ENCODE measurements at regions not wholly inside any gene's neighbourhood (a gene's known extent, or its start where the extent isn't known, plus 50 kb on each side); places are given as distances from the start of the nearest gene placed in this dataset.
A peak's percentile ranks its signal among the peaks of the same experiment; 100 is the strongest.
"Not testable (repeated sequence)": the region's sequence is repeated elsewhere in the genome, so short reads cannot be mapped to it uniquely, and the experiment has no call there.

DNA sequence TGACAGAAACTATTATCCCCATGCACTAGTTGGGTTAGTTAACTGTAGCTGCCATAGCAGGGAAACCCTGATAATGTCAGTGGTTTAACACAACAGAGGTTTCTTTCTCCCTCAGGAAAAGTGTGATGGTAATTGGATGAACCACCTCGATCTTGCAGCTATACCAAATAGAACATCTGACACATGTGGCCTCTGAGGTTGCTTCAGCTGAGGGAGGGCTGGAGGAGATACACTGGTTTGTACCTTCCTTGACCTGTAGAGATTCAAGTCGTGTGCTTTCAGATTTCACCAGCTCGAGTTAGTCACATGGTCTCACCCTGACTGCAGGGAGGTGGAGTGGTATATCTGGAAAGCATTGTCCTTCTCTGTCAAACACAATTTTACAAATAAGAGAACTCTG is 147.2 kb upstream of the SFRP2 start:
- DNase-seq (ENCODE audit: low read depth in 2 of 2): no peak

DNA sequence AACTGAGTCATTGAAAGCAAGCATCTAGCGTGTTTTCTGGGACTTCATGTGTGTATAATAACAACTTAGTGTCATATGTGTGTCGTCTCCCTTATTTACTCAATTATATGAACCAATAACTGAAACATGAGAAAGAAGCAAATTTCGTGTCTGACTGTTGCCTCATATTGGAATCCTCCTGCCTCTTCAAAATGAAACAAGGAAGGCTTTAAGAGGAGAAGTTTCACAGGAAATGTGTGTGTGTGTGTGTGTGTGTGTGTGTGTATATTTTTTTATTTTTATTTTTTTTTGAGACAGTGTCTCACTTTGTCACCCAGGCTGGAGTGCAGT is 145.8 kb upstream of the SFRP2 start:
- DNase-seq (ENCODE audit: low read depth in 2 of 2): no peak

DNA sequence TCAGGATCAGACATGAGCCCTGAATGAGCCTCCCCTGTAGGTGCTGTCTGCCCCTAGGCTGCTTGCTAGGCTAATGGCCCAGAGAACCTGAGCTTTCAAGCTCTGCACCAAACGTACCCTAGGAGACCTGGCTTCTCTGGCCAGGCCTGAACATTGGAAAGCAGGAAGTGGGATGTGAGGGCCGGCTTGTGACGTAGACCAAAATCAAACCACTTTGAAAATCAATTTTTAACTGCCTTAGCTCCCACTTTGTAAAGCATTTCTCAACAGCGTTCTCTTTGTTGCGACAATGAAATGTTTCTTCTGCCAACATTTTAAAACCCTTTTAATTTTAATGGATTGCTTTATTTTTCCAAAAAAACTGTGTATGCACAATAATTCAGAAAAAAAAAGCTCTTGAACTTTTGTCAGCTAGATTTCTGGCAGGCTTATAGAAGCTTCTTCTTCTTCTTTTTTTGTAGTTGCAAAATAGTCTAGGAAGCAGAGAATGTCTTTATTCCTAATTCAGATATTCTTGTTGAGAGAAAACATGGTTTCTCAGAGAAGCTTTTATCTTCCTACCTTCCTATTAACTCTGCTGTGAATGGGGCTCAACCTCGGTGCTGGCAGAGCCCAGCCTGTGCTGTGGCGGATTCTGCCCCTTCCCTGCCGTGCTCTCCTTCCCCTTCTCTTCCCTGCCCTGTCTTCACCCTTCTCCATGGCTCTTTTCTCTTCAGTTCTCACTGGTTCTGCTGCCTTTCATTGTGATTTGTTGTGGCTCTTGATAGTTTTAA is 145.2 kb upstream of the SFRP2 start:
- no peak for DNase-seq (ENCODE audit: low read depth in 2 of 2)

DNA sequence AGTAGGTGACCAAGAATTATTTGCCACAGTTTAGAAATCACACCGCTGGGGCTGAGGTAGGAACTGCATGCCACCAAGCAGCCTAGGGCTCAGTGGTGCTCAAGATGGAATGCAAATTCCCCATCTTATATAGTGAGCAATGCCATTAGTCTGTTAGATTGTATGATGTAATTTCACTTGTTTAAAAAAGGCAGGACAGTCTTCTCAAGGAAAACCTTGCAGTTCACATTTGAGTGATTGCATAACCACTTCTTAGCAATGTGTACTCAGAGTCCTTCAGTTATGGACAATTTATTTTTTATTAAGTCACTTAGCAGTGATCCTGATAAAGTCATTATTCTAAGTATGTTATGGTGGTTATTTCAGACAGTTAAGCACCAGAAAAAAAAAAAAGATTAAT is 142.9 kb upstream of the SFRP2 start:
- DNase-seq (ENCODE audit: low read depth in 2 of 2): no peak

DNA sequence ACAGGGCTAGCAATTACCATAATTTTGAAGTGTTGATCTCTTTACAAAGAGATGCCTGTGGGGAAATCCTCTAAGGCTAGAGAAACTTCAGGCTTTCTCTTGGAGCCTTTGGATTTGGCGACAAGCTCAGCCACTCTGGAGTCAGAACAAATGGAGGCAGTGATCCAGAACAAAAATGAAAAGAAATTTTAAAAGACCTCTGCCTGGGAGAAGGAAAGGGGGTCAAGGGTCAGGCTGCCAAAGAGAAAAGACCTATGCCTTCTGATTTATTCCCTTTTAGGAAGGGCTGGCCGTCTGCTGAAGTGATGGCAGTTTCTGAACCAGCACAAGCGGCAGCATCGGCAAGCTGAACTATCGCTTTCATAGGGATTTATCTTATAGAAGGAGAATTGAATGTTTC is 140.8 kb upstream of the SFRP2 start:
- no peak for DNase-seq (ENCODE audit: low read depth in 2 of 2)

DNA sequence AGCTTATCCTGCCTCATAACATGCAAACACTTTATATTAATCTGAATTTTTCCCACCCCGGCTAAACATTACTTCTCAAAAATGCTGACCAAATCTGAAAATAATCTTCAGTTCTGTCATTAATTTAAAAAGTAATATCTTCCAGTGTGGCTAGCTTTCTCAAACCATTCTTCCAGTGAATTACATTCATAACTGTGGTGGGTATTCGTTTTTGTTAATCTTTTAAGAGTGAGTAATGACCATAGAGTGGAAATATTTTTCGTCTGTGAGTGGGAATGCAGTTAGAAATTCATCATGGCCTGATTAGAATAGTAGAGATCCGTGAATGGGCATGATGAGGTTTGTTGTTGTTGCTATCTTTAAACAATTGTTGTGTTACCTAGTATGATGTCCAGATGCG is 138.6 kb upstream of the SFRP2 start:
- DNase-seq (ENCODE audit: low read depth in 2 of 2): no peak

DNA sequence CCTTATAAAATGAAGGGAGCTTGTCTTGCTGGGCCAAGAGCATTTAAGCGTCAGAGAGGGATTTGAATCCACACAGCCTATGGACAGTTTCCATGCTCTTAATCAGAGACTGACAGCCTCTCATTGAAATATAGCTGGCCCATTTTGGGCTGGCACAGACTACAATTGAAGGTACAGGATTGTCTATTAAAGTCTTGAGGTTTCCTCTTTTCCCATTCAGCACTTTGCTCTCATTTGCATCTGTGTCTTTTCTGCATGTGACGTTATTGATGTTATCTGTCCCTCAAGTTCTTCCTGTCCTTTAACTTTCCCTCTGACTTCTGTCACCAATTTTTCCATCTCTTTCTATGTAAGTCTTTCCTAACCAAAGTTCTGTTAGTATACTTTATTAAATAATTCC is 133.3 kb upstream of the SFRP2 start:
- DNase-seq (ENCODE audit: low read depth in 2 of 2): no peak

DNA sequence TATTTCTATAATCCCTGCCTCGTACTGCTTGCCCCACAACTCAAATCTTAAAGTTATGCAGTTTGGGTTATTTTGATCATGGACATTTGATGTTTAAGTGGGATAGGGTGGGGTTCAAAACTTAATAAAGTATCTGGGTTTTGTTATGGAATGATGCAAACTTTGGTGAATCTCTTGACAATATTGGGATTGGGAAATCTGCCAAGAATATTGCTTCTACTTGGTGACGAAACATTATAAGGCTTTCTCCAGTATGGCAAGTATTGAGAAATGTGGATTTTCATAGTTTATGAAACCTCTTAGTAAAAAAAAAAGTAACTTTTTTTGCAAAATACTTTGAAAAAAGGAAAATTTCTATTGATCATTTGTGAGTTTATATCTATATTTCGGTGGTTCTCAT is 130.8 kb upstream of the SFRP2 start:
- DNase-seq (ENCODE audit: low read depth in 2 of 2): no peak

DNA sequence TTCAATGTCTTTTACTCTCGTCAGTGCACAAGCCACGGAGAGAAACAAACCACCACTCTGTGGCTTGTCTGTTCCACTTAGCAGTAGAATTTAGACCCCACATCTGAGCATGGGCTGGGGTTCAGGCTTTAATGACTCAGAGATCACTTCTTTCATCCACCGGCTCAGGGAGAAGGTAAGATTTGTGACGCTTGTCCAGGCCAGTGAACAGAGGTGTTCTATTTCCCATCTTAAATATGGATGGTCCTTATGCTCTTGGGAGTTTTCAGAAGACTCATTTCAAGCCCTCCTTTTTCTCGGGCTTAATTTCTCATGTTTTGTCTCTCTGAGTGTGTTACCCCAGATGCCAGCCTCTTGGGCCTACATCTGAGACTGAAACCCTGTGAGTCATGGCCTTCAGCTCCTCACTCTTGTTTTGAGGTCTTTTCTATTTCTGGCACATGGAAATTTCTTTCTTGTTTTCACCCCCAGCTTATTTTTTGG is 127.4 kb upstream of the SFRP2 start:
- peak; percentile 25 to 41 for DNase-seq (ENCODE audit: low read depth in 2 of 2)

DNA sequence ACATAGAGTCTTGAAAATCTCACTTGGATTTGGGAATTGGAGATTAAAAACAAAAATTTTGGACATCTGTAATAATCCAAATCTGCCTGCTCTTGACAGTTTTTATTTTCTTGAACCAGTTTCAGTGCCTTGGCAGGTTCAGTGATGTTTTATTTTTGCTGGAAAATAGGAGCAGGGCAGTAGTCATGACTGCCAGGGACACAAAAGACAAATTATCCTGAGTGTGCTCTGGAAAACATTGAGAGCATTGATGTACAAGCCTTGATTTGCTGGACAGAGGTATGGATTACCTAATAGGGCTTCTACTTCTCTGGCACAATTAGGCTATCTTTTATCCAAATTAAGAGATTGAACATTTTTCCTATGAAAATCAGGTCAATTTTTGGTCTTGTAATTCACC is 123.4 kb upstream of the SFRP2 start:
- no peak for DNase-seq (ENCODE audit: low read depth in 2 of 2)

DNA sequence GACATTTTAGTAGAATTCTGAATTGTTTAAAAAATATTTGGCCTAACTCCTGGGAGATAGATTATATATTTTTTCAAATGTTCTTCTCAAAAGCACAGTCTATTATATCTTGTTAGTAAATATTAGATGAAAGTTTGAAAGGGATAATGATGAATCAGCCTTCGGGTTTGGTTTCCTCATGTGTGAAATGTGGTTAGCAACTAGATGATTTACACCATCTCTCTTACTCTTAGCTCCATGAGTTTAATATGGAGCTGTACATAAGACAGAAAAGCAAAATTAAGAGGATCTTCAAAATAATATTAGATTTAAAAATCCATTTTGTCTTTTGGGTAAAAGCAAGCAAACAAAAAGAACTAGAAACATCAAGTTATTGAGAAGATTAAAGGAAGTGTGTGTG is 120.8 kb upstream of the SFRP2 start:
- DNase-seq (ENCODE audit: low read depth in 2 of 2): no peak

DNA sequence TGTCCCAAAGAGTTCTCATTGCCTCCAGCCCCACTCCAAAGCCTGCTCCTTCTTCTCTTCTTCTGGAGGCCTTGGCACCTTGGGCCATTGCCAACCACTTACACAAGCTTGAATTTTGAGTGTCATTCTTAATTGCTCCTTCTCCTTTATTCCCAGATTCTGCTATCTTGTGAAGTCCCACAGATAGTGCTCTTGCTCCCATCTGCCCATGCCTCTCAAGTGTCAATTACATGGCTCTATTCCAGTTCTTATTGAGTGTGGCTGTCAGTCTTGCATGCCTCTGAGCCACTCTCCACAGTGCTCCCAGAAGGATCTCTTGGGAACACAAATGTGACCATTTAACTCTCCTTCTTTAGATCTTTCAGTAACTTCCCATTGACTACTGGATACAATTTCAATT is 117.3 kb upstream of the SFRP2 start:
- DNase-seq (ENCODE audit: low read depth in 2 of 2): no peak

DNA sequence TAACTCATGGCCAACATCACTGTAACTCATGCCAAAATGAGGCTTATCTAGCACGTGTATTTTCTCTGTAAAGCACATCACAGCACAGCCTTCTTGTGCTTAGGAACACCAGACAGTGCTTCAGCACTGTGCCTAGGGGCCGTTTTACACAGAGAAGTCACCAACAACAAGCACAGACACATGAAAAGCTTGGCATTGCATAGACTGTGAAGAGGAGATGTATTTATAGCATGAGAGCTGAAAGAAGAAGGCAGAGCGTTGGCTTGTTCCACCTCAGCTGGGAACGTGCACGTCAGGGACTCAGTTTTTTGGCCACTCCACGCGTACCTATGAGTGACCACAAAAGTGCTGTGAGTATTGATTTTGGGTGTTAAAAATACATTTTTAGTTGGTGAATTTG is 116.3 kb upstream of the SFRP2 start:
- no peak for DNase-seq (ENCODE audit: low read depth in 2 of 2)

DNA sequence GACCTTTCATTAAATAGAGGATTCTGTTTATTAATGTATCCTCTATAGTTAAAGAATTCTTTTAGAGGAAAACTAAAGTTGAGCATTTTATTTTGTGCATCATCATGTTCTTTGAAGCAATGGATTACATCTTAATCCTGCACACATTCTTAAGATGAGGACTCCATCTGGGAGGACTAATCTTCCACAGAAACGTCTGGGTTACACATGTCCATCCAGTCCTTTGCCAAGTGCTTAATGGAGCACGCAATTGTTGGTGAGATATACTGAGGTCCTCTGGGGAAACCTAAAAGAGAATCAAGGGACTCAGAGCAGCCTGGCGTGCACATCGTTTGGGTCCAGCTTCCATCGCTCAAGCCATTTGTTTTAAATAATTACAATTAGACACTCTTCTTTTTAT is 115.1 kb upstream of the SFRP2 start:
- no peak for DNase-seq (ENCODE audit: low read depth in 2 of 2)

DNA sequence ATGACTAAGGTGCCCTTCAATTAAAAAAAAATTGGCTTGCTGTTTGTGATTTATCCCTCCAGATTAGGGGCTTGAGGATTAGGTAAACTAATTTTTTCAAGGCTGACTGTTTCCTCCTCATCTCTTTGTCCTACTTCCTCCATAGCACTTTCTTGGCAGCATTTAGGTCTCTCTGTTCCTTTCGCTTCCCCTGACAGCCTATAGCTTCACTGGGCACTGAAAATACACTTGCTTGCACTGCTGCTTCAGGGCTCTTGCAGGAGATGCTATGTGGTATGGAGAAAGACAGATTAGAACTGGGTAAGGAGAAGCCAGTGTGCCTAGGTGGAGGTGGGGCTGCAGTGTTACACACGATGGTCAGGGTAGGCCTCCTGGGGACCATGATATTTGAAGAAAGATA is 112.3 kb upstream of the SFRP2 start:
- DNase-seq (ENCODE audit: low read depth in 2 of 2): no peak

DNA sequence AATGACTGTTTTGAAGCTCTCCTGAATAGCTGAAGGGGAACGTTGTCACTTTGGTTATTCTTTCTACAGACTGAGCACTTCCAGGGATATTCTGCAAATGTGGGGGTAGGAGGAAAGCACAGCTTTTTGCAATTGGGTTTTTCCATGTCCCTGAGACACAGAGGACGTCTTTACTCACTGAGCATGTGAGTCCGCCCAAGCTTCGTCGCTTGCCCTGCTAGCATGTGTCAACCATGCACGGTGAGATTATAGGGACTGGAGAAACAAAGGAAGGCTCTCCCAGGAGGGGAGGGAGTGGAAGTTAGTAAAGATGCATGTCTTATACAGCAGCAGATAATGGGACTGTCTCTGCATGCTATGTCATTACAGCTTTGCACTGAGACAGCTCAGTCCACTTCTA is 111.5 kb upstream of the SFRP2 start:
- no peak for DNase-seq (ENCODE audit: low read depth in 2 of 2)

DNA sequence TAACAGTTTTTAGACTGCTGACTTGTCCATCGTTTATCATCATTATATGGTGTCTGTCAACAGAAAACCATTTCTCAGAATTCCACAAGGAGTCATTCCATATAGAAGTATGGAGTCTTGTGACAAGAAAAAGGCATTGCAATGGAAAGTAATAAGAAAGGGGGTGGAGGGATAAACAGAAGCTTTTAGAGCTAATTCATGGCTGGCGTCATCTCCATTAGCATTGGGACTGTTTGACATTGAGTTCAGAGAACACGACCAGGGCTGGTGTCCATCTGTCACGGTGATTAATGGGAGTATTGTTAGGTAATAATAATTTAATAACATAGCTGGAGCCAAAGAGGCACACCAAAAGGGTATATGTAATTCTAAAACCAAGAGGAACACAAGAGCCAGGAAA is 101.9 kb upstream of the SFRP2 start:
- DNase-seq (ENCODE audit: low read depth in 2 of 2): no peak

DNA sequence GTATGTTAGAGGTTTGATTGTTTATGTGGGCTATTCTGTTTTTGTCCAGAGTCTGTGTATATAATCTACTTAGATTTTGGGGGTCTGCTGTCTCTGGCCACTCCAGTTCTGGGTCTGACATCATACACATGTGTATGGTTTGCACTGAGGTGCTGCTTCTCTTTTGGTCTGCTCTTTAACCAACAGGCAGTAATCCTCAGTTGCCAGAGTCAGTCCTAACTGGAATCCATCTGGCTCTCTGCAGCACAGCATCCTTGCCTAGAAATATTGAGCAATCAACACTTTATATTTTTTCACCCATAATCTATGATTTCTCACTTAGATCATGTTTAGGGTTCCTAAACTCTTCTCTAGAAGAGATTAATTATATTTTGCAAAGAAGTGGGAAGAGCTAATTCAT is 98.3 kb upstream of the SFRP2 start:
- DNase-seq (ENCODE audit: low read depth in 2 of 2): no peak

DNA sequence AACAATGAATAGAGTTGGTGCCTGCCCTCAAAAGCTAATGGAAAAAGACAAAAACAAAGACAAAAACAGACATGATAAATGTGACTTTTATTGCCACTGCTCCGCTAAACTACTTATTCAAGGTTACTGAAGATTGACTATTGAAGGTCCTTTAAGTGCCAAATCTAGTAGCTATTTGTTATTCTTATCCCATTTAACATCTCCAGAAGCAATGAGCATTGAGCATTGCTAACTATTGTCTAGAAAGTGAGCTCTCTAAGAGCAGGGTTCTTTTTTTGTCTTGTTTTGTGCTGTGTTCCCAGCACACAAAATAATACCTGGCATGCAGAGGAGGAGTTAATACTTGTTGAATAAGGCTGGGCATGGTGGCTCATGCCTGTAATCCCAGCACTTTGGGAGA is 95.4 kb upstream of the SFRP2 start:
- DNase-seq (ENCODE audit: low read depth in 2 of 2): no peak

DNA sequence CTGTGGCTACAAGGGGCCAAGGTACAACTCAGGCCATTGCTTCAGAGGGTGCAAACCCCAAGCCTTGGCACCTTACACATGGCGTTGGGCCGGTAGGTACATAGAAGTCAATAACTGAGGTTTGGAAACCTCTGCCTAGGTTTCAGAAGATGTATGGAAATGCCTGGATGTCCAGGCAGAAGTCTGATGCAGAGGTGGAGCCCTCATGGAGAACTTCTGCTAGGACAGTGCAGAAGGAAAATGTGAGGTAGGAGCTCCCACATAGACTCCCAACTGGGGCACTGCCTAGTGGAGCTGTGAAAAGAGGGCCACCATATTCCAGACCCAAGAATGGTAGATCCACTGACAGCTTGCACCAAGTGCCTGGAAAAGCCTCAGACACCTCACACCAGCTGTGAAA is 92.1 kb upstream of the SFRP2 start:
- DNase-seq (ENCODE audit: low read depth in 2 of 2): no peak

DNA sequence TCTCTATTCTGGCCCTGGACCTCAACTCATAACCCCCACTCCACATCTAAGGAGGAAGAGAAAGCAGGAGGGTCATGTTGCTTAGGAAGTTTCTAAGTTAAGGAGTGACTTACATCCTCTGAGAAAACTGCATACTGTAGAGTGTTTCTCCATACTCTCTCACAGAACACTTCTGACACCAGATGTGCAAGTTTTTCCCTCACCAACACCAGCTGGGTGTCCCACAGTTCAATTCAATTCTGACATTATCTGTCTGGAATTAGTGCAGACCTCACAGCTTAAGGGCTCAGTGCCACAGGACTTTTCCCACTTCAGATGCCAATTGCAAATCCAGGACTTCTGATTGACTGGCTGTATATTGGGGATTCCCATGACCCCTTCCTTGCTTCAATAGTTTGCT is 89.0 kb upstream of the SFRP2 start:
- DNase-seq (ENCODE audit: low read depth in 2 of 2): no peak

DNA sequence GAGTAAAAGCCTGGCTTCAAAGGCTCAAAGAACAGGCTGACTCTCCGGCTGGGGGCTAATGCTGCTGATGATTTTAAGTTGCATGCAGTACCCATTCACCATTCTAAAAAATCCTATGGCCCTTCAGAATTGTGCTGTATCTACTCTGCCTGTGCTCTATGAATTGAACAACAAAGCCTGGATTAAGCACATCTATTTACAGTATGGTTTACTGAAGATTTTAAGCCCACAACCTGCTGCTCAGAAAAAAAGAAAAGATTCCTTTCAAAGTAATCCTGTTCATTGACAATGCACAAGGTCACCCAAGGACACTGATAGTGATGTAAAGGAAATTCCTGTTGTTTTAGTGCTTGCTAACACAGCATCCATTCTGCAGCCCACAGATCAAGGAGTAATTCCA is 84.9 kb upstream of the SFRP2 start:
- no peak for DNase-seq (ENCODE audit: low read depth in 2 of 2)

DNA sequence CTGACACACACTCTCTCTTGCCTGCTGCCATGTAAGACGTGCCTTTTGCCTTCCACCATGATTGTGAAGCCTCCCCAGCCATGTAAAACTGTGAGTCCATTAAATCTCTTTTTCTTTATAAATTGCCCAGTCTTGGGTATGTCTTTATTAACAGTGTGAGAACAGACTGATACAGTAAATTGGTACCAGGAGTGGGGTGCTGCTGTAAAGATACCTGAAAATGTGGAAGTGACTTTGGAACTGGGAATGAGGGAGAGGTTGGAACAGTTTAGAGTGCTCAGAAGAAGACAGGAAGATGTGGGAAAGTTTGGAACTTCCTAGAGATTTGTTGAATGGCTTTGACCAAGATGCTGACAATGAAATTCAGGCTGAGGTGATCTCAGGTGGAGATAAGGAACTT is 77.9 kb upstream of the SFRP2 start:
- not testable (repeated sequence) for DNase-seq (ENCODE audit: low read depth in 2 of 2)

DNA sequence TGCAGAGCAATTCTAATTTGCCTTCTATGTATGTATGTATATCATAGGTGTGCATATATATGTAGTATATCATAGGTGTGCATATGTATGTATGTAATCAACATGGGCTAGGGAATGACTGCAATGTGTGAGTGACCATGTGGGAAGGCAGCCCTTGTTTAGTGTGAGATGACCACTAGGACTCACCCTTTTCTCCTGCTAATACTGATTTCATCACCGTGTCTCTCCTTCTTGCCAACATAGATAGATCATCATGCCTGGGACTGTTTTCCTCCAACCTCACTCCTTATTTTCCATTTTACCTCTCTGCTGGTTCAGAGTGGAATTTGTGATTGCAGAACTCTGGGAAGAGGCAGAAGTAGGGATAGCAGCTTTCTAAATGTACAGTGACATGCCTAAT is 63.6 kb upstream of the SFRP2 start:
- no peak for DNase-seq (ENCODE audit: low read depth in 2 of 2)
